Glomerular visceral epithelial cell (primary cell): ENCODE measurements at regions not wholly inside any gene's neighbourhood (a gene's known extent, or its start where the extent isn't known, plus 50 kb on each side); places are given as distances from the start of the nearest gene placed in this dataset.
A peak's percentile ranks its signal among the peaks of the same experiment; 100 is the strongest.

Experiments
- DNase-seq: peaks from one replicate; pipeline ENCODE4 v3.0.0-alpha.2; 2016; ENCODE audit errors: extremely low spot score

DNA sequence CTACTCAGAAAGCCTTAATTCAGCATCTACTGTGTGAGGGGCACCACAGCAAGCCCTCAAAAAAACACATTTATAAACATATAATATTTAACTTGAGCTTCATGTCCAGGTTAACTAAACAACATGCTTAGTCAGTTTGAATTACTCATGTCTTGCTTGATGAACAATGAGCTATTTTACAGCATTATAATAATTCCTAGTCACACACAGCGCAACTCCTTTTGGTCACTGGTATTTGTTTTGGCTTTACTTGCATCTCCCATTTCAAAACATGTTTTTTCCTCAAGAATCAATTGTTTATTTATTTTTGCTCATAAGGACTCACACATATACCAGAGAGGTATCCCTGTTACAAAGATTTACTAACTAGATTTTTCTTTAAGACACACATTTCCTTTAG, 616.7 kb upstream of the DAB2 start:
- DNase-seq = no peak

DNA sequence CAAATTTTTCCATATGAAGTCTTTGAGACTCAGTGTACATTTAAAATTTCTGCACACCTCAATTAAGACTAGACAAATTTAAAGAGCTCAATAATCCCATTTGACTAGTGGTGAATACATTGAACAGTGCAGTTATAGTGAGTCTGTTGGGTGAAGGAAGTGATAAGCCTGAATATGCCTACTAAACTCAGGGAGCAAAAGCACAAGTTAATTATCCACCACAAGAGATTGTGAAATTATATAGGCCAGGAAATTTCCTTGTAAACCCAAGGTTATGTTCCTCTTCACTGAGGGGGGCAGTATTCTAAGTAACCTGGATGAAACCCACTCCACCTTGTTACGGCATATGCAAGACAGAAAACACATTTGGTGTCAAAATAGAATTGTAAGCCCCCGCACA, 612.9 kb upstream of the DAB2 start:
- no peak for DNase-seq

DNA sequence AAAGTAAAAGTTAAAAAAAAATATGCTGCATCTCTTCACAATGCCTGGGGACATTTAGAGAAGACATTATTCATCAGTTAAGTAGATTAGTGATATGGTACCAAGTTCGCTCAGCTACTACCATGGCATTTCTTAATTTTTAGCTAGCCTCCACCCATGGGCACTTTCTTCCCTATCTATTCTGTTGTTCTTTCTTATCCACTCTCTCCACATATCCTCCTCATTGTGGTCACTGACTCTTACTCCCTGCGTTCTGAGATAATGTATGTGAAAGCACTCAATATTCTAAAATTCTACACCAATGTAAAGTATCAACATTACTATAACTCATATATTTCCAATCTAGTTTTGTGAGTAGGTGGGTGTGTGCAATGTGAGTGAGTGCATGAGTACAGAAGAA, 609.7 kb upstream of the DAB2 start:
- no peak for DNase-seq

DNA sequence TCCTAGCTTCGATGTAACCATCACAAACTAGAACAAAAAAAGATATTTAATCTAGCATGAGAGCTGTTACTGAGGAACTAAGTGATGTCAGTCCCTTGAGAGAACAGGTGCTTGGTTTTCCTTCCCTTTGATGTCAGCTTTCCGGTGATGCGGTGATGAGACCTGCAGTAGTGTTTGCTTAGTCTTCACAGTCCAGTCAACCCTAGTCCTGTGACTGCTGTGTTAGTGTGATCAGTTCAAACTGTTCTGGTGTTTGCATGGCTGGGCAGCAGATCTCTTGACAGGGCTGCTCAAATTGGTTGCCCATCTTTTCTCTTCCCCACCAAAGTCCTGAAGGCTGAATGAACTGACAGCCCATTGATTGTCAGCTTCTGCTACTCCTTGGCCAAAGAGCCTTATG, 608.6 kb upstream of the DAB2 start:
- no peak for DNase-seq

DNA sequence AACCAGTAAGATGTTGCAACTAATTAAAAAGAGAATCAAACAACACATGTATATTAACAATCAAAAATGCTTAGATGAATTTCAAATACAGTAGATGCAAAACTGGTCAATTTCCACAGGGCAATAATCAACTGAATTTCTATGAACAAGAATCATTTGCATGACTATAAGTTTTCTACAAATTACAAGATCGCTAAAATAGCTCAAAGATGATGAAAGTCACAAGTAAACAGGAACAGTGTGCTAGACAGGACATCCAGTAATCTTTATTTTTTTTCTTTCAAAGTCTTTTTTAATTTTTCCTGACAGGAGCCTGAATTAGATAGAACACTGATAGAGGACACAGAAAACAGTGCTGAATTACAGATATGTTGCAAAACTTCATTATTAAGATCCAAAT, 608.2 kb upstream of the DAB2 start:
- no peak for DNase-seq

DNA sequence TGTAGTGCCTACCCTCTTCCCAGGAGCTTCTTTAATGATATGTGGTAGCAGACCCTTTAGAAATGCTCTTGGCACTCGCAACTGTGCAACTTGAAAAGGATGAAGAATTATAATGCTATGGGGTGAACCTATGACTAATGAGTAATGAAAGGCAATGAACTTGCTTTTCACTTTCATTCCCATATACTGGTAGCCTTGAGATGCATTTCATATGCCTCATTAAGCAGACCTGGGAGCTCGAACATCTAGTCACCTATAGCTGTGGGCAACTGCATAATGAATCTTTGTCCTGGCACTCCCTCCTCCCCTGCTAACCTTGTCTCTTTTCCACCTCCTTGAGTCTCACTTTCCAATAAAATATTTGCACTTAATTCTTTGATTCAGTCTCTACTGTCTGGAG, 605.9 kb upstream of the DAB2 start:
- peak; percentile 57 for DNase-seq

- no peak for DNase-seq
These were observed 605.1 kb upstream of the DAB2 start for GRCh38 chr5:40029711-40030495.

DNA sequence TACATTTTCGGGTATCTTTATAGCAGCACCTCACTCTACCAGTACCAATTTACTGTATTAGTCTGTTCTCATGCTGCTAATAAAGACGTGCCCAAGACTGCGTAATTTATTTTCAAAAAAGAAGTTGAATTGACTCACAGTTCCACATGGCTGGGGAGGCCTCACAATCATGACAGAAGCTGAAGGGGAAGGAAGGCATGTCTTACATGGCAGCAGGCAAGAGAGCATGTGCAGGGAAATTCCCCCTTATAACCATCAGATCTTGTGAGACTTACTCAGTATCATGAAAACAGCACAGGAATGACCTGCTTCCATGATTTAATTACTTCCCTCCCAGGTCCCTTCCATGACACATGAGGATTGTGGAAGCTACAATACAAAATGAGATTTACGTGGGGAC, 602.6 kb upstream of the DAB2 start:
- no peak for DNase-seq

DNA sequence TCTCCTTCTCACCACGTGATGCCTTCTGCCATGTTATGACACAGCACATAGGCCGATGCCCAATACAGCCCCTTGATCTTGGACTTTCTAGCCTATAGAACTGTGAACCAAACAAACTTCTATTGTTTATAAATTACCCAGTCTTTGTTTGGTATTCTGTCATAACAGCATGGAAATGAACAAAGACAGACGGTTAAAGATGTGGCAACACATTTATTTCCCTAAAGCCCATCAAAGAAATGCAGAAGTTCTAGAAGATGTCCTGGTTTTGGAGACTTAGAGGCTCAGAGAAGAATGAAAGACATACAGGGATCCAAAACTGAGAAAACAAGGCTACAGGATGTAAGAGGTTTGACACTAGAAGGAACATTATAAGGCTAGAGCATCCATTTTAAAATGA, 600.8 kb upstream of the DAB2 start:
- no peak for DNase-seq

GRCh38 chr5:40022057-40022456, 597.3 kb upstream of the DAB2 start:
- DNase-seq = no peak

DNA sequence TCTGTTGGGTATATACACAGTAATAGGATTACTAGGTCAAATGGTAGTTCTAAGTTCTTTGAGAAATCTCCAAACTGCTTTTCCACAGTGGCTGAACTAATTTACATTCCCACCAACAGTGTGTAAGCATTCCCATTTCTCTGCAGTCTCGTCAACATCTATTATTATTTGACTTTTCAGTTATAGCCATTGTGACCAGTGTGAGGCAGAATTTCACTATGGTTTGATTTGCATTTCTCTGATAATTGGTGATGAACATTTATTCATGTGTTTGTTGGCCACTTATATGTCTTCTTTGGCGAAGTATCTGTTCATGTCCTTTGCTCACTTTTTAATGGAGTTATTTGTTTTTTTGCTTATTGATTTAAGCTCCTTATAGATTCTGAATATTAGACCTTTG, 596.2 kb upstream of the DAB2 start:
- DNase-seq = no peak

GRCh38 chr5:40017918-40018317, 593.1 kb upstream of the DAB2 start:
- no peak for DNase-seq

- DNase-seq = no peak
These were observed 592.4 kb upstream of the DAB2 start for GRCh38 chr5:40017135-40017534.

GRCh38 chr5:40010436-40010835, 585.7 kb upstream of the DAB2 start:
- DNase-seq = no peak

DNA sequence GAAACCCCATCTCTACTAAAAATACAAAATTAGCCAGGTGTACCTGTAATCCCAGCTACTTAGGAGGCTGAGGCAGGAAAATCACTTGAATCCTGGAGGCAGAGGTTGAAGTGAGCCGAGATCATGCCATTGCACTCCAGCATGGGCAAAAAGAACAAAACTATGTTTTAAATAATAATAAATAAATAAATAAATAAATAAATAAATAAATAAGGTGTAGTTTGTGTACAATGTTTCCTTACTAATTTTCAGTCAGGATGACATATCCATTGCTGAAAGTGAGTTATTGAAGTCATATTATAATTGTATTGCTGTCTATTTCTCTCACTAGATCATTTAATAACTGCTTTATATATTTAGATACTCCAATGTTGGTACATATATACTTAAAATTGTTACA, 581.5 kb upstream of the DAB2 start:
- DNase-seq = no peak

- no peak for DNase-seq
These were observed 577.0 kb upstream of the DAB2 start for GRCh38 chr5:40001796-40002195.

DNA sequence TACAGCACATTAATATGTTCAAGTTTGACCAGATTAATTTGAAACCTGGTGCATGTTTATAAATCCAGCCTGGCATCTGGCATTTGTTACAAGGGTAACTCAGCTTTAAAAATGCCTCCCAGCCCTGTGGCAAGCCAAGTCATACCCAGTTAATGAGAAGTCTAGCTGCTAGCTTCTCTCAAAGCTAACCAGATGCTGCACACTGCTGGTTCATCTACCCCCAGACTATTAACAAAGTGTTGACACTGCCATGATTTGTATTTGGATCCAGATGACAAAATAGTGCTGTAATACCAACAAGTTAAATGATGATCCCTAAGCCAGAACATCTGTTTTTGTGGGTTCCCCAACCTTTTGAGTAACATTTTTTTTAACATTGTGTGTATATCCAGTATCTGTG, 573.7 kb upstream of the DAB2 start:
- DNase-seq = no peak

DNA sequence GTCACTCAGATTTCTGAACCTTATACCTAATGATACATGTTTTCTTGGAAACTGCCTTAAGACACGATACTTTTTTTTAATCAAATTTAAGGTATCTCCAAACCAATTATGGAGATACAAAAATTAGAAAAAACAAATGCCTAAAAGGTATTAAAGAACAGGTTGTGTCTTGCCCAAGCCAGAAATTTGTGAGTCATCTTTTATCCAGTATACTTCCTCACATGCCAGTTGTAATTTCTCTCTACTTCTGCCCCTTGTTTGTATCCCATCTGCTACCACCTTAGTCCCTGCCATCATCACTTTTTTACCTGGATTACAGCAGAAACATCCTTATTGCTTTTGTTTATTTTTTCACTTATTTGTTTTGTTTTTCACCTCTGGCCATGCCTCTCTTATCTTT, 571.2 kb upstream of the DAB2 start:
- DNase-seq = no peak

- no peak for DNase-seq
These were observed 567.9 kb upstream of the DAB2 start for GRCh38 chr5:39992617-39993202.

DNA sequence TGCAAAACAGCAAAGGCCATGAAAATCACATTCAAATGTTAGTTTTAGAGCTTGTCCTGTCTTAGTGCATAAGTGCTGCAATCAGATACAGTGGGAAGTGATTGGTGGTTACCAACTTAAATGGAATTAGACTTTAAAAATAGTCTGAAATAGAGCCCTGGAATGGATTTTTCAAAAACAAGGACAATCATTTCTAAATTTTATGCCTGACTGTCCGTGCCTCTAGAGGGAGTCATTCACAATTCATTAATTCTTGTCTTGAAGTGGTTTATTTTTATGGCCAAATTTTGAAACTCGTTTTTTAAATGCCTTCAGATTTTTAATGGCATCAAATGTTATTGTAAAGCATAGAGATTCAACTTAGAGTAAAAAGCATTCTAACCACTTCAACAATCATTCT, 561.8 kb upstream of the DAB2 start:
- DNase-seq = peak; percentile 2

DNA sequence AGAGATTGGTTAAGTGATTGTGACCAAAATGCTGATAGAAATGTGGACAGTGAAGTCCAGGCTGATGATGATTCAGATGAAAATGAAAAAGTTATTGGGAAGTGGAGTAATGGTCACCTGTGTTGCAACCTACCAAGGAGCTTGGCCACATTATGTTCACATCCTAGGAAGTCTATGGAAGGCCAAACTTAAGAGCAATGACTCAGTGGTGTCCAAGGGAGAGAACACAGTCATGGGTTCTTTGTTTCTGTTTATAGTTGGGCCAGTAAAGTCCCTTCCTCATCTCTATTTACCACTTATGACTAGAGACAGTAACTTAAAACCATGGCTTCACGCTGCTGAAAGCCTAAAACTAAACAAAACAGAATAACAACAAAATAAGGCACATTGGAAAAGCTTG, 555.3 kb upstream of the DAB2 start:
- DNase-seq = no peak

GRCh38 chr5:39977066-39977655, 552.4 kb upstream of the DAB2 start:
- no peak for DNase-seq

- no peak for DNase-seq
These were observed 545.5 kb upstream of the DAB2 start for GRCh38 chr5:39970117-39970798.
